Activated naive CD4-positive, alpha-beta T cell (primary cell): ENCODE measurements at regions not wholly inside any gene's neighbourhood (a gene's known extent, or its start where the extent isn't known, plus 50 kb on each side); places are given as distances from the start of the nearest gene placed in this dataset.

Experiments used
- DNase-seq, 4 experiments: peaks; one replicate each; lab custom pipeline; 2025; lab: John Stamatoyannopoulos, UW

DNA sequence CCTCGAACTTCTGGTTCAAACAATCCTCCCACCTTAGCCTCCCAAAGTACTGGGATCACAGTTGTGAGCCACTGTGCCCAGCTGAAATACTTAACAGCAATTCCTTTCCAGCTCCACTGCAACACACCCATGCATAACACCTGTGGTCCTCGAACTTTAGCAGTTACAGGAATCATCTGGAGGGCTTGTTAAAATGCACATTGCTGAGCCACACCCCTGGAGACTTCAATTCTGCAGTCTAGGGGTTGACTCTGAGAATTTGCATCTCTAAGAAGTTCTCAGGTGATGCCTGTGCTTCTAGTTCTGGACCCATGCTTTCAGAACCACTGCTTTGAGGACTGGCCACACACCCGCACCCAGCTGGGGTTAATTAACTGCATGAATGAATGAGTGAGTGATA lies 53.1 kb upstream of the UBL3 start:
- no peak for DNase-seq

- no peak for DNase-seq
Measured at GRCh38 chr13:29902632-29903305, 52.4 kb upstream of the UBL3 start.

DNA sequence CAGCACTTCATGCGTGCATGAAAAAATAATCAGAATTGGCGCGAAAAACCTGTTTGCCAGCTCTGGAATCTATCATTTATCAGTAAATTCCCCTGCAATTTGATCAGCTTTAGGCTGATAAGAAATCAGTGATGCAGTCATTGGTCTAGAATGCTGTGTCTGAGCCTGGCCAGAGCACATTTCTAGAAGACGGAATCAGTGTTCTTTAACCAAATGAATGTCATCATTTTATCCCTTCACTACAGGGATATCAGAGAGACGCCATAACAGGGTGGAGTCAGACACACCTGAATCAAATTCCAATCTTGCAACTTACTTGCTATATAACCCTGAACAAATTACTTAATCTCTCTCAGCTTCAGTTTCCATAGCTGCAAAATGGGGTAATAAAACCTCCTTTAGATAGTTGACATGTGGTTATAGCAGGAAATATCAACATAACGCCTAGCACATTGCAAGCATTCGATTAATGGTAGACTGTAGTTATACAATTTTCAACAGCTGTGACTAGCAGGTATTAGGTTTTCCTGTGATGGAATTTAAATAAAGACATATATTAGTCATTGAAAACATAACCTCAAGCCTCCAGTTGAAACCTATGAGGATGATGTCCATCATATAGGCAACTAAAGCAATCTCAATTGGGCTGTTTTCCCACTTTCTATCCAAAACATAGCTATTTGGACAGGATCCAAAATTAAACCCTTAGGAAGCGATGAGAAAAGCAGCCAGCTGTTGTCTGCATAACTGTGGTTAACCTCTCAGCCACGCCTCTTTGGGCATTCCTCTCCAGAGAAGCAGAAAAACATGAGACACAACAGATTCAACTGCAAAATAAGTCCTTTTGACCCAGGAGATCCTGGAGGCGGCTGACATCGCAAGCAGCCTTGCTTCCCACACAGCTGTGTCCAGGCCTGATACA lies 51.6 kb upstream of the UBL3 start:
- no peak for DNase-seq
